ENCODE measurements at regions not wholly inside any gene's neighbourhood (a gene's known extent, or its start where the extent isn't known, plus 50 kb on each side); places are given as distances from the start of the nearest gene placed in this dataset.

- TF ChIP-seq CTCF (IDR thresholded peaks at IDR 0.05), result no peak
- no peak overlapping the region for H3K4me3 ChIP-seq
- H3K4me1 ChIP-seq, result no peaks in the 10 kb centered on the region
- H3K9me3 ChIP-seq, result no peaks in the 10 kb centered on the region
- H3K27me3 ChIP-seq, result no peaks in the 10 kb centered on the region
- no peak overlapping the region for H3K27ac ChIP-seq
- DNase-seq (no peak), ATAC-seq (no peak)
- H3K36me3 ChIP-seq, result no peaks in the 10 kb centered on the region
- intact Hi-C loops (cut with DNase I), result no loop called here
These were observed 417.7 kb upstream of the CELF2 start for GRCh38 chr10:10600004-10600403.

GRCh38 chr10:10605551-10606081 is 412.1 kb upstream of the CELF2 start:
- ATAC-seq, result peak; percentile 72
- H3K36me3 ChIP-seq, result no peaks in the 10 kb centered on the region
- H3K27ac ChIP-seq, result no peak overlapping the region
- H3K9me3 ChIP-seq, result no peaks in the 10 kb centered on the region
- H3K27me3 ChIP-seq, result no peaks in the 10 kb centered on the region
- no peaks in the 10 kb centered on the region for H3K4me1 ChIP-seq
- TF ChIP-seq CTCF (IDR thresholded peaks at IDR 0.05), result no peak
- no peak overlapping the region for H3K4me3 ChIP-seq
- DNase-seq, result peak in 1 of 4 donors; percentile 51
- intact Hi-C loops (cut with DNase I), result no loop called here

- intact Hi-C loops (cut with DNase I), result no loop called here
- Histone ChIP-seq H3K27me3 (no peaks in the 10 kb centered on the region), H3K4me3 (no peak overlapping the region), H3K27ac (no peak overlapping the region), H3K36me3 (no peaks in the 10 kb centered on the region), H3K4me1 (no peaks in the 10 kb centered on the region), H3K9me3 (no peaks in the 10 kb centered on the region)
- DNase-seq (no peak), ATAC-seq (no peak)
- no peak for TF ChIP-seq CTCF (IDR thresholded peaks at IDR 0.05)
These were observed 408.2 kb upstream of the CELF2 start for GRCh38 chr10:10609379-10609955.

- DNase-seq (no peak), ATAC-seq (no peak)
- Histone ChIP-seq H3K36me3 (no peaks in the 10 kb centered on the region), H3K4me1 (no peaks in the 10 kb centered on the region), H3K27ac (no peak overlapping the region), H3K9me3 (no peaks in the 10 kb centered on the region), H3K4me3 (no peak overlapping the region), H3K27me3 (no peaks in the 10 kb centered on the region)
- no peak for TF ChIP-seq CTCF (IDR thresholded peaks at IDR 0.05)
- intact Hi-C loops (cut with DNase I), result no loop called here
These were observed 407.5 kb upstream of the CELF2 start for GRCh38 chr10:10610171-10610570.

- no peak for ATAC-seq
- H3K9me3 ChIP-seq, result no peaks in the 10 kb centered on the region
- no peak overlapping the region for H3K4me3 ChIP-seq
- no peak for DNase-seq
- no peaks in the 10 kb centered on the region for H3K27me3 ChIP-seq
- H3K4me1 ChIP-seq, result no peaks in the 10 kb centered on the region
- intact Hi-C loops (cut with DNase I), result no loop called here
- H3K27ac ChIP-seq, result no peak overlapping the region
- no peak for TF ChIP-seq CTCF (IDR thresholded peaks at IDR 0.05)
- no peaks in the 10 kb centered on the region for H3K36me3 ChIP-seq
These were observed 405.5 kb upstream of the CELF2 start for GRCh38 chr10:10612151-10612550.
